Nephron progenitor cell (in vitro differentiated cells): ENCODE measurements at regions not wholly inside any gene's neighbourhood (a gene's known extent, or its start where the extent isn't known, plus 50 kb on each side); places are given as distances from the start of the nearest gene placed in this dataset.

Source experiments
- DNase-seq: peaks from one replicate; pipeline ENCODE4 v3.0.0; 2021
- H3K27ac Mint-ChIP-seq: 2 replicates; pipeline ENCODE4 v1.8.0; 2021; ENCODE audit warnings: mild to moderate bottlenecking, moderate library complexity, mixed read lengths
- H3K27me3 Mint-ChIP-seq: 2 replicates; pipeline ENCODE4 v1.8.0; 2021; ENCODE audit warnings: mild to moderate bottlenecking, low read depth, mixed read lengths; ENCODE audit not compliant: poor library complexity
- H3K36me3 Mint-ChIP-seq: 2 replicates; pipeline ENCODE4 v1.8.0; 2021; ENCODE audit warnings: low read depth, mixed read lengths
- H3K4me1 Mint-ChIP-seq: 2 replicates; pipeline ENCODE4 v1.8.0; 2021; ENCODE audit warnings: mixed read lengths
- H3K4me3 Mint-ChIP-seq: 2 replicates; pipeline ENCODE4 v1.8.0; 2021; ENCODE audit warnings: mild to moderate bottlenecking, moderate library complexity, mixed read lengths
- H3K9me3 Mint-ChIP-seq: 2 replicates; pipeline ENCODE4 v1.8.0; 2021; ENCODE audit warnings: mild to moderate bottlenecking, moderate library complexity, mixed read lengths
- CTCF ChIP-seq: fragments of 200-600 bp; sonication (generic); IDR thresholded peaks from 2 replicates; pipeline ENCODE4 v1.5.0; 2021; ENCODE audit warnings: antibody characterized with exemption

- H3K4me3 Mint-ChIP-seq = no peak overlapping the region
- TF ChIP-seq CTCF = no peak
- DNase-seq = no peak
- H3K36me3 Mint-ChIP-seq = peaks cover 6% of the 10 kb centered on the region
- H3K27me3 Mint-ChIP-seq = no peaks in the 10 kb centered on the region
- no peak overlapping the region for H3K27ac Mint-ChIP-seq
- H3K9me3 Mint-ChIP-seq = peaks cover 53% of the 10 kb centered on the region
- H3K4me1 Mint-ChIP-seq = no peaks in the 10 kb centered on the region
These were observed 1583.9 kb downstream of the MRPL39 start for GRCh38 chr21:24023402-24023801.

GRCh38 chr21:24014381-24014780 is 1592.9 kb downstream of the MRPL39 start:
- Mint-ChIP-seq H3K9me3 (peaks cover 33% of the 10 kb centered on the region), H3K36me3 (no peaks in the 10 kb centered on the region), H3K4me1 (no peaks in the 10 kb centered on the region), H3K27me3 (no peaks in the 10 kb centered on the region), H3K27ac (no peak overlapping the region), H3K4me3 (no peak overlapping the region)
- DNase-seq = no peak
- peak; percentile 18 for TF ChIP-seq CTCF

- no peaks in the 10 kb centered on the region for H3K27me3 Mint-ChIP-seq
- no peaks in the 10 kb centered on the region for H3K36me3 Mint-ChIP-seq
- H3K4me3 Mint-ChIP-seq = no peak overlapping the region
- DNase-seq = no peak
- no peaks in the 10 kb centered on the region for H3K4me1 Mint-ChIP-seq
- no peak for TF ChIP-seq CTCF
- peaks cover 26% of the 10 kb centered on the region for H3K9me3 Mint-ChIP-seq
- no peak overlapping the region for H3K27ac Mint-ChIP-seq
These were observed 1596.2 kb downstream of the MRPL39 start for GRCh38 chr21:24011087-24011486.

GRCh38 chr21:24007592-24007991 is 1599.7 kb downstream of the MRPL39 start:
- H3K27ac Mint-ChIP-seq = no peak overlapping the region
- DNase-seq = no peak
- H3K36me3 Mint-ChIP-seq = no peaks in the 10 kb centered on the region
- no peaks in the 10 kb centered on the region for H3K4me1 Mint-ChIP-seq
- TF ChIP-seq CTCF = no peak
- no peaks in the 10 kb centered on the region for H3K27me3 Mint-ChIP-seq
- no peak overlapping the region for H3K4me3 Mint-ChIP-seq
- peaks cover 46% of the 10 kb centered on the region for H3K9me3 Mint-ChIP-seq

- Mint-ChIP-seq H3K4me1 (no peaks in the 10 kb centered on the region), H3K27ac (no peak overlapping the region), H3K36me3 (no peaks in the 10 kb centered on the region), H3K27me3 (no peaks in the 10 kb centered on the region), H3K9me3 (peaks cover 63% of the 10 kb centered on the region), H3K4me3 (no peak overlapping the region)
- no peak for DNase-seq
- TF ChIP-seq CTCF = no peak
These were observed 1620.3 kb downstream of the MRPL39 start for GRCh38 chr21:23986987-23987386.

GRCh38 chr21:23986214-23986613 is 1621.1 kb downstream of the MRPL39 start:
- Mint-ChIP-seq H3K27me3 (no peaks in the 10 kb centered on the region), H3K4me1 (no peaks in the 10 kb centered on the region), H3K36me3 (no peaks in the 10 kb centered on the region), H3K27ac (no peak overlapping the region), H3K9me3 (peaks cover 61% of the 10 kb centered on the region), H3K4me3 (no peak overlapping the region)
- no peak for DNase-seq
- no peak for TF ChIP-seq CTCF
